SU-DHL-6 (cell line): ENCODE measurements at regions not wholly inside any gene's neighbourhood (a gene's known extent, or its start where the extent isn't known, plus 50 kb on each side); places are given as distances from the start of the nearest gene placed in this dataset.
"Not testable (repeated sequence)": the region's sequence is repeated elsewhere in the genome, so short reads cannot be mapped to it uniquely, and the experiment has no call there.

Experiments
- H2AFZ ChIP-seq: fragments of 200-600 bp; sonication (generic); 2 replicates; pipeline ENCODE4 v1.6.1; 2014; ENCODE audit warnings: low read depth, mild to moderate bottlenecking, moderate library complexity, mixed read lengths, antibody characterized with exemption, low read length; ENCODE audit not compliant: severe bottlenecking
- H3F3A ChIP-seq: fragments of 200-600 bp; shearing (Covaris generic); 2 replicates; pipeline ENCODE4 v1.6.0; 2016; ENCODE audit warnings: antibody characterized with exemption, mild to moderate bottlenecking; ENCODE audit not compliant: insufficient read depth
- H3K27ac ChIP-seq: fragments of 200-600 bp; sonication (generic); 2 replicates; pipeline ENCODE4 v1.5.1; 2016; ENCODE audit warnings: low read depth, mild to moderate bottlenecking, low read length, moderate library complexity, mixed read lengths
- H3K27me3 ChIP-seq: fragments of 200-600 bp; sonication (generic), shearing (Covaris generic); 2 replicates; pipeline ENCODE4 v1.6.0; 2014; ENCODE audit warnings: mild to moderate bottlenecking, low read length
- H3K36me3 ChIP-seq: fragments of 200-600 bp; sonication (generic); 2 replicates; pipeline ENCODE4 v1.6.1; 2014; ENCODE audit warnings: mild to moderate bottlenecking, low read length, mixed read lengths
- H3K4me2 ChIP-seq: fragments of 300-600, 200-600 bp; shearing (Covaris generic), sonication (generic); 2 replicates; pipeline ENCODE4 v1.6.0; 2014; ENCODE audit warnings: low read length, low read depth, mild to moderate bottlenecking; ENCODE audit not compliant: poor library complexity, severe bottlenecking
- H3K4me3 ChIP-seq: fragments of 200-600 bp; sonication (generic); 2 replicates; pipeline ENCODE4 v1.5.1; 2014; ENCODE audit warnings: antibody characterized with exemption, low read length, mild to moderate bottlenecking, mixed read lengths; ENCODE audit not compliant: insufficient read depth, poor library complexity, severe bottlenecking
- H3K79me2 ChIP-seq: fragments of 200-600 bp; sonication (generic); 2 replicates; pipeline ENCODE4 v1.6.1; 2014; ENCODE audit warnings: mild to moderate bottlenecking, low read length, moderate library complexity; ENCODE audit not compliant: insufficient read depth
- H3K9ac ChIP-seq: fragments of 200-600 bp; sonication (generic); 2 replicates; pipeline ENCODE4 v1.7.0; 2014; ENCODE audit warnings: mild to moderate bottlenecking, low read length
- H3K9me2 ChIP-seq: fragments of 200-600 bp; sonication (generic); replicated peaks from 2 replicates; pipeline ENCODE4 v1.6.1; 2014; ENCODE audit warnings: low read length; ENCODE audit not compliant: insufficient read depth
- H3K9me3 ChIP-seq: fragments of 200-600 bp; sonication (generic); 2 replicates; pipeline ENCODE4 v1.6.1; 2014; ENCODE audit warnings: low read length, mixed read lengths; ENCODE audit not compliant: insufficient read depth
- H4K20me1 ChIP-seq: fragments of 200-600 bp; sonication (generic); 2 replicates; pipeline ENCODE4 v1.6.1; 2014; ENCODE audit warnings: low read depth, mild to moderate bottlenecking, antibody characterized with exemption, low read length, moderate library complexity, mixed read lengths
- EZH2phosphoT487 ChIP-seq: fragments of 200-600 bp; sonication (generic), shearing (Covaris generic); conservative IDR thresholded peaks from 2 replicates; pipeline ENCODE4 v1.6.1; 2018; ENCODE audit warnings: mild to moderate bottlenecking, antibody characterized with exemption, low read length, moderate library complexity, mixed read lengths
- TF ChIP-seq, protein P1 (sequence below): fragments of 200-600 bp; sonication (generic); IDR thresholded peaks from one replicate; pipeline ENCODE4 v1.5.1; 2017; ENCODE audit warnings: antibody characterized with exemption, mild to moderate bottlenecking, low read length, moderate library complexity; ENCODE audit not compliant: insufficient read depth, poor library complexity, severe bottlenecking

DNA sequence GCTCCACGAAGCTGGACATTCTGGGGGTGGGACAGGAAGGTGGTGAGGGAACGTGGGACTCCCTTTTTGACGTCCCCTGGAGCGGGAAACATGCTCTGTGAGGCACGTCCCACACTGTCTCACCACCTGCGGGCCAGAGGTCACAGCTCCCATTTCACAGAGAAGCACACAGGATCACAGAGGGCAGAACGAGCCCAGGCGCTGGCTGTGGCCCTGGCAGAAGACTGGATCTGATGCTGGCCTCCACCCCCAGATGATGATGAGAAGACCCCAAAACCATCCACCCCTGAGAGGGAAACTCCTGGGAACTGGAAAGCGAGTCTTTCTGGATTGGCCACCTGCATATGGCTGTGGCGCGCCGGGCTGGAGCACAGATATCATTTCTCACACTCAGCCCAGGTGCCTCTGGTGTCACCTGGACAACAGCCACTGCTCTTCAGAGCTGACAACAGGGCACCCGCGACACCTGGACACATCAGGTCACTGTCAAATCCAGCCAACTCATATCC, 216.2 kb downstream of the TUBA3C start:
- no peaks in the 10 kb centered on the region for H3F3A ChIP-seq
- H3K4me3 ChIP-seq, result no peak overlapping the region
- no peak overlapping the region for H3K4me2 ChIP-seq
- no peaks in the 10 kb centered on the region for H3K9me3 ChIP-seq
- no peak overlapping the region for H2AFZ ChIP-seq
- H3K27ac ChIP-seq, result no peak overlapping the region
- no peak overlapping the region for H3K9ac ChIP-seq
- H4K20me1 ChIP-seq, result no peaks in the 10 kb centered on the region
- H3K9me2 ChIP-seq, result no peaks in the 10 kb centered on the region
- H3K36me3 ChIP-seq, result no peaks in the 10 kb centered on the region
- TF ChIP-seq EZH2phosphoT487, result no peak
- TF ChIP-seq, protein P1, sequence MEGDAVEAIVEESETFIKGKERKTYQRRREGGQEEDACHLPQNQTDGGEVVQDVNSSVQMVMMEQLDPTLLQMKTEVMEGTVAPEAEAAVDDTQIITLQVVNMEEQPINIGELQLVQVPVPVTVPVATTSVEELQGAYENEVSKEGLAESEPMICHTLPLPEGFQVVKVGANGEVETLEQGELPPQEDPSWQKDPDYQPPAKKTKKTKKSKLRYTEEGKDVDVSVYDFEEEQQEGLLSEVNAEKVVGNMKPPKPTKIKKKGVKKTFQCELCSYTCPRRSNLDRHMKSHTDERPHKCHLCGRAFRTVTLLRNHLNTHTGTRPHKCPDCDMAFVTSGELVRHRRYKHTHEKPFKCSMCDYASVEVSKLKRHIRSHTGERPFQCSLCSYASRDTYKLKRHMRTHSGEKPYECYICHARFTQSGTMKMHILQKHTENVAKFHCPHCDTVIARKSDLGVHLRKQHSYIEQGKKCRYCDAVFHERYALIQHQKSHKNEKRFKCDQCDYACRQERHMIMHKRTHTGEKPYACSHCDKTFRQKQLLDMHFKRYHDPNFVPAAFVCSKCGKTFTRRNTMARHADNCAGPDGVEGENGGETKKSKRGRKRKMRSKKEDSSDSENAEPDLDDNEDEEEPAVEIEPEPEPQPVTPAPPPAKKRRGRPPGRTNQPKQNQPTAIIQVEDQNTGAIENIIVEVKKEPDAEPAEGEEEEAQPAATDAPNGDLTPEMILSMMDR, result no peak
- no peaks in the 10 kb centered on the region for H3K27me3 ChIP-seq
- no peaks in the 10 kb centered on the region for H3K79me2 ChIP-seq

DNA sequence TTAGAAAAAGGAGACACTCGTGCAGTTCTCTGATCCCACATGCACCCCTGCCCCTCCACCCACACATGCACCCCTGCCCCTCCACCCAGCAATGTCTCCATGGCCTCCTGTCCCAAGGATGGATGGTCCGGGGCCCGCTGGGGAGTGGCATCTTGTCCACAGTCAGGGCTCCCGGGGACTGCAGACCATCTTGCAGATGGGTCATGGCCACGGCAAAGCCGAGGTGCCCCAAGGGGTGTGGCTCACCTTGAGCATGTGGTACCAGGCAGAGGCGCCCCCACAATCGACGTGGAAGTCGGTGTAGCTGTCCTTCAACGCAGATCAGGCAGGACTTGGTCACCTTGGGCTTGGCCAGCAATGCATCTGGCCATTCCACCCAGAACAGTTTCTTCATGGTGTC, 216.7 kb downstream of the TUBA3C start:
- no peaks in the 10 kb centered on the region for H4K20me1 ChIP-seq
- H3K4me2 ChIP-seq, result no peak overlapping the region
- H3K79me2 ChIP-seq, result no peaks in the 10 kb centered on the region
- H3K4me3 ChIP-seq, result no peak overlapping the region
- no peak overlapping the region for H3K9ac ChIP-seq
- H3K9me2 ChIP-seq, result no peaks in the 10 kb centered on the region
- H3K36me3 ChIP-seq, result no peaks in the 10 kb centered on the region
- no peaks in the 10 kb centered on the region for H3K27me3 ChIP-seq
- no peaks in the 10 kb centered on the region for H3F3A ChIP-seq
- TF ChIP-seq, protein P1, result no peak
- no peak for TF ChIP-seq EZH2phosphoT487
- no peak overlapping the region for H2AFZ ChIP-seq
- H3K27ac ChIP-seq, result no peak overlapping the region
- H3K9me3 ChIP-seq, result no peaks in the 10 kb centered on the region

DNA sequence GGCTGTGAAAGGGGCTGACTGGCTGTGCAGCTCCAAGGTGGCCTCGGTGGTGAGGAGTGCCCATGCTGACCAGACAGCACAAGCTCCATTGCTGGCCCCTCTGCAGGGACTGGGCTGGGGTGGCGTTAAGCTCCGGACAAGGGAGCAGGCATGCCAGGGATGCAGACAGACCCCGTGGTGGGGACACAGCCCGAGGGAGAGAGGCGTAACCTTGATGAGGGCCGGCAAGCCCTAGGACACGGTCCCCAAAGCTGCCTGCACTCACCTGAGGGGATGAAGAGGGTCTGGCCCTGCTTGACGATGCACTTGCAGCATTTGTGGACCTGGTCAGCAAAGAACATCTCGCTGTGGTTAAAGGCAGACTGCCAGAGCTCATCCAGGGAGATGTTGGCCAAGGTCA, 217.9 kb downstream of the TUBA3C start:
- H3K79me2 ChIP-seq, H3K27me3 ChIP-seq, H3K9me3 ChIP-seq: not testable (repeated sequence)

DNA sequence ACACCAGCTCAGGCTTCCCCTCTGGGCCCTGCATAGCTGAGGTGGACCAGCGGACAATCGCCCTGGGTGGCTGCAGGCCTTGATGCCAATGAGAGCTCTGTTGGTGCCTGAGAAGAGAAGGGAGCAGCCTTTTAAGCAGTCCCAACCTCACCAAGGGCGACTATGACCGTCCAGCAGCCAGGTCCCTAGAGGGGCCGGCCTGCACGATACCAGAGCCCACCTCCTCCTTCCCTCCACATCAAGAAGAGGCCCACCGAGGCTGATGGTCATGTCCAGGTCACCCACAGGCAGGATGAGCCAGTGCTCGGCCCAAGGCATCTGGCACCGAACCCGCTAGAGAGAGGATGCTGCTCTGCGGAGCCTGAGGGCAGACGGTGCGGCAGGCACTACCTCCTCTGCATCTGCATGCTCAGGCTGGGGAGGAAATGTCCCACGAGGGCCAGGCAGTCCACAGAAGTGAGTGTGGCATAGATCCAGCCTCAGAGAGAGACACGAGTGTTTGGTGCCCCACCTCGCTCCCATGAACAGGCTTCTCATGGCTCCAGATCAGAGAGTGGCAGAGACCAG, 219.4 kb downstream of the TUBA3C start:
- TF ChIP-seq EZH2phosphoT487, result no peak
- TF ChIP-seq, protein P1, result no peak
- Histone ChIP-seq H3K9ac (no peak overlapping the region), H2AFZ (no peak overlapping the region), H3K27ac (no peak overlapping the region), H3K4me3 (no peak overlapping the region), H3F3A (no peaks in the 10 kb centered on the region), H3K36me3 (no peaks in the 10 kb centered on the region), H3K27me3 (no peaks in the 10 kb centered on the region), H3K9me2 (no peaks in the 10 kb centered on the region), H3K4me2 (no peak overlapping the region), H3K79me2 (no peaks in the 10 kb centered on the region), H3K9me3 (peaks cover 13% of the 10 kb centered on the region; the same call in 1 of the 2 replicates), H4K20me1 (no peaks in the 10 kb centered on the region)

More for the DNA sequence above, 217.9 kb downstream of the TUBA3C start:
- not testable (repeated sequence) for H3K27ac ChIP-seq, H3K9me2 ChIP-seq, H3F3A ChIP-seq, H2AFZ ChIP-seq, H3K9ac ChIP-seq, H4K20me1 ChIP-seq, H3K4me3 ChIP-seq, H3K36me3 ChIP-seq, H3K4me2 ChIP-seq
